ENCODE measurements at regions not wholly inside any gene's neighbourhood (a gene's known extent, or its start where the extent isn't known, plus 50 kb on each side); places are given as distances from the start of the nearest gene placed in this dataset.

DNA sequence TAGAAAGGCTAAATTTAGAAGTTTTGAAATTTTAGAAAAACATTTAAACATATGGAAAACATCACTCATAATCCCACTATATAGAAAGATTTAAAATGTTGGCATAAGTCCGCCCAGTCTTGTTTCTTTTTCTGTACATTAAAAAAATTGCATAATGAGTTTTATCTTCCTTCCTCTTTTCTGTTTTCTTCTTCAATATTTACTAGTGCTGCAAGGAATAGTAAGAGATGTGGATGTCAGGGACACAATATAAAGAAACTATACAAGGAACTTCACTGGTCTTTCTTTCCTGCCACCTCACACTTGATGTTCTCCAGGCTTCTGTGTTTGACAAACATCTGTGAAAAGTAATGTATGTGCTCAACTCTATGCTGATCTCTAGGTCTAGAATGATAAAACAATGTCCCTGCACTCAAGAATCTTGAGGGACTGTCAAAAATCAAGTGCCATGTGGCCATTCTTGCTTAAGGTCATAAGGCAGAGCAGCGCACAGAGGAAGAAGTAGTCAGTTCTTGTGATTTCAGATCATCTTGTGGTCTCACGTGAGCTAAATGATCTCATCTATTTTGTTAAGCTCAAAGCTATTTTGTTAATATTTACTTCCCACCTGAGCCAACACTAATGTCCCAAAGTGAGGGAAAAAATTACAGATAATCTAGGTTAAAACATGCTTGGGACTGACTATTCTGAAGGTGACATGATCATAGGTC lies 186.9 kb upstream of the OBI1 start:
- no peak for DNase-seq

DNA sequence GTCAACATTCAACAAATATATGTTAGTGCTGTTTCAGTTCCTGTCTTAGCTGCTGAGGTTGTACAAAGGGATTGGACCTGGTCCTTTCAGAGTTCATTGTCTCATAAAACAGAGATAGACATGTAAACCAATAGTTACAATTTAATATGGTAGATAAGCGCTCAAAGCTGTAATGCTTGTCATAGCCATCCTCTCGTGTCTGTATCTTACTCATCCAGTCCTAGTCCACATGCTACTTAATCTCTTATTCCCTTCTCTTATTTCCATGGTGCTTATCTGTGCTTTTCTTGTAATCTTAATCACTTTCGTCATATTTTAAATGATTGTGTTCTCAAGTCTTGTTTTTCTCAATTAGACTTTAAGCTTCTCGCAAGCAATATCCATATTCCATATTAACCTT lies 185.2 kb upstream of the OBI1 start:
- no peak for DNase-seq

DNA sequence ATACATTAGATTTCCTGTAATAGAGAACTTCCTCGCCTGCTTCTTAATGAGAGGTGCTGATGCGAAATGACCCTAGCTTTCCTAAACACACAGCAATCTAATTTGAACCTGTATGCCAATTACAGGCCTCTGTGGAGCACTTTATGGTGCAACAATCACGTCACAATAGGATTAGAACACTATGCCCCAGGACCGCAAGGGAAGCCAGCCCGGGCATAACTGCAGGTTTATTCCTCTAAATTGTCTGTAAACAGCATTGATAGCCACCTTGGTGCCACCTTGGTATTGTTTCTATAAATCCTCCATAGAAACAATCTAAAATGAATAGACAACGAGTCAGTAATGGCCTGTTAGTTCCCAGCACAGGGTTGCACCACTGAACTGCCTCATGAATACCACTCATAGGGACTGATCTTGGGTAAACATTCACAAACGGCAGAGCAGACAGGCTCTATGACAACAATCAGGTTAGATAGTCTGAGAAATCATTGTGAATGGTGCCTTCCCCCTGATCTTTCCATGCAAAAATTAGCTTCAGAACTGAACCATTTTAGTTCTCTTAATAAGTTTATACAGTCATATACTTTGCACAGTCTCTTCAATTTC lies 182.5 kb upstream of the OBI1 start:
- no peak for DNase-seq

DNA sequence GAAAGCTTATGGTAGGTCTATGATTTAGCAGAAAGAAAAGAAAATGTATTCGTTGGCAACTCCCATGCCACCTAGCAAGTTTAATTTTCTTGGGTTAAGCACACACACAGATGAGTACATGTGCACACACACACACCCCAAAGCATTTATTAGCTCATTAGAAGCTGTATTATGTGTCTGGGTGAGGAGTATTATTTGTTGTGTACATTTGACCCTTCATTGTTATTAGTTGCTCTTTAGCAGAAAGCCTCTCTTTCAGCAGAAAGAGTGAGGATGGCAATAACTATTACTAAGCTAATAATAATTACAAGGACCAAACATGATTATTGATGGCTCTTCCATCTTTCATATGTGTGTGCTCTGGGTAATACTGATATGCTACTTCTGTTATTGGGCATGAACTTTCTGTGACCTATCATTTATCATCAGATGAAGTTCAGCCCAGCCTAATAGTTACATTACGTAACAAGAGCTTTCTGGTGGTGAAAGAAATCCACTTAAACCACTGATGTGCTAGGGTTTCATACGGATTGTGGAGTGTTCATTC lies 177.4 kb upstream of the OBI1 start:
- DNase-seq, result no peak

DNA sequence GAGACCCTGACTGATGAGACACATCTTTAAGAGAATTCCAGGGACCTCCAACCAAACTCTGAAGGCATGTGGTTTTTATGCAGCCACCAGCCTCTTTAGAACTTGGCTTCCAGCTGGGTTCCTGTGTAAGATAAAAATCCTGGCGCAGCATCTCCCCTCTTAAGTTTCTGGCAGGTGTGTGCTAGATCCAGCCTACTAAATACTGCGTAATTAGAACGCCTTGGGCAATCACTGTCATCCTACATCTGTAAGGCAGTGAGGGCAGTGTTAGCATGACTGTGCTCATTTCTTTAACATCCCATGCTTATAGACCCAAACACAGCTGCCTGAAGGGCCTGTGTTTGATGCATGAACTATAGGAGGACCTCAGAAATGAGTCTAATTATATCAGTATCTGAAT lies 173.5 kb upstream of the OBI1 start:
- no peak for DNase-seq

DNA sequence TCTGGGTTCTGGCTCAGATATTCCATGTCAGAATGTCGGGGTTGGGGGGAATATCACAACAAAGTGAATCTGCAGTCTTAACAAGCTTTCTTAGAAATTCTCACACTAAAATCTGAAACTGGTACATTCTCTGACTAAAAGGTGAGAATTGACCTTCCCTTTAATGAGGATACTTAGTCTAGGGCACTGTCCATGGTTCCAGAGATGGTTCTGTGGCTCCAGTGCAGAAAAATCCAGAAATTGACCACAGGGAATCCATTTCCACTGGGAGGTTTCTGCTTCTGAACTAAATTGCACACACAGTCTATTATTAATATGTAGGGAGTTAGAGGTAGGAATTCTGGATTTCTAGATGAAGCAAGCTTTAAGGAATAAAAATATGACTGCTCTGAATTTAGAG lies 171.6 kb upstream of the OBI1 start:
- DNase-seq, result no peak

DNA sequence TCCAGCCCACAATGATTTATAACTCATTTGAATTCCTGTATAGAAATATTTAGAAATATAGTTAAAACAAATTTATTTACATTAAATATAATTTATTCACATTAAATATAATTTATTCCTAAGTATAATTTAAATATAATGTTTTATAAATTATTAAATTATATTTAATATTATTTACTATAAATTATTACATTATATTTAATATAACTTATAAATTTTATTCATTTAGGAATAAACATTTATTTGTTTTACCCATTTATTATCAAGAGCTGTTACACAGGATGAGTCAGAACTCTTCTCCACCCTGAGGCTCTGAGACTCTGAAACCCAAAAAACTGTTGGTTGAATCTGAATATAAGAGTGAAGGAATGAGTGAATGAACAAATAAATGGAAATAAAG lies 170.9 kb upstream of the OBI1 start:
- DNase-seq, result no peak

DNA sequence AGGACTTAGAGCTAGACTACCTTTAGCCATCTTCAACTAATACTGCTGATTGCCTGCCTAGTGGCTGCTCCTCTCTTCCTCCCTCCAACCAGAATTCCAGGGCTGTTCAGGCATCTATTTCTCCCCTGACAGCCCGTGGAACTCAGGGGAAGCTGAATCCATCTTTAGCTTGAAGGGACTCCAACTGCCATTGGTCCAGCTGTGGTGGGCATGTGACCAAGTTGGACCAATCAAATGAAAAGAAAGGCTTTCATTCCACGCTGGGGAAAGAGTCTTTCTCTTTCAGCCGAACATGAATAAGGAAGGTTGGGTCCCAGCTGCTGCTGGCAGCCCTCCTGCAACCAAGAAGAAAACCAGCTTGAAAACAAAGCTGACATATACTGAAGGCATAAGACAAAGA lies 168.5 kb upstream of the OBI1 start:
- DNase-seq, result no peak

DNA sequence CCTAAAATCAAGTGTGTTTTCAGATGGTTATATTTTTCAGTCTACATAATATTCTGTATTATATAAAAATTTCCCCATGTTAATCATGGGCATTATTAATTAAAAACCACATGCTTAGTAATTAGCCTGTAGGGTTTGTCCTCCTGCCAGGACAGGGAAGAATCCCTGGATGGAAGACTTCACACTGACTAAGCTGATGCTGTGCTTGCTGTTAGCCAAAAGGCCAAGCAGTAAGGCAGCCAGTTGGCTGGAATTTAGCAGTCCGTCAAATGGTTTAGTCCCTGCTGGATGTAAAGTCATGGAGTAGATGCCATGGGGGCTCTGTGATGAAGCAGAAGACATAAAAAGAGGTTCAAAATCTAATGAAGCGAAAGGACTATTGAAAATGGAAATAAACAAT lies 168.0 kb upstream of the OBI1 start:
- no peak for DNase-seq

DNA sequence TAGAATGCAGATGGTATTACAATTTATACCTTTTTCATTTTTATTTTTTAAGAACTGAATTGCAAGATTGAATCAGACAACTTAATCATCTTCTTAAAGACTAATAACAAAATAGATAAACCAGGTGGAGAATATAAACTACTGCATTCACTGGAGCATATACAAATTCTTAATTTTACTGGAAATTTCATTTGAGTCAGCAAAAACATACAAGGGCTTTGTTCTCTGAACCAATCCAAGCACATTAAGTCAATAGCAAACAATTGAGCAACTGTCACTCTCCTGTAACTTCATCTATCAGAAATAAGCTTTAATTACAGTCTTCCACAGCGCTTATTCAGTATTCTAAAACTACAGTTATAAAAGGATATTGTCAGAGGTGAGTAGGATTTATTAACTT lies 167.4 kb upstream of the OBI1 start:
- no peak for DNase-seq

DNA sequence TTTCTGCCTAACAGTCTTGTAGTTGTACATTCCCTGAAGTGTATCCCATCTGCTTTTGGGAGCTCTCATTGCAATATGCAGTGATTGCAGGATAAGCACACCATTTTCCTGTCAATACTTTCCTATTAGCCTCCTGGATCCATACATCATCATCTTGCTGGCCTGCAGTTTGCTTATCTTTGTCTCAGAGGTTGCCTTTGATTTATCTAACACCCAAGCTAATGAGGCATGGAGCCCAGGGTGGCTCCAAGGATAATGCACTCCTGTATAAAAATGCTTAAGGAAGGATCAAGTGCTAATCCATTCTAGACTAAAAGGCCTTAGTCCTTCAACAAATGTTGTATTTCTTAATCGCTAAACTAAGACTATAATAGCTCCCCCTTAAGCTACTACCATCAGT lies 161.6 kb upstream of the OBI1 start:
- no peak for DNase-seq

DNA sequence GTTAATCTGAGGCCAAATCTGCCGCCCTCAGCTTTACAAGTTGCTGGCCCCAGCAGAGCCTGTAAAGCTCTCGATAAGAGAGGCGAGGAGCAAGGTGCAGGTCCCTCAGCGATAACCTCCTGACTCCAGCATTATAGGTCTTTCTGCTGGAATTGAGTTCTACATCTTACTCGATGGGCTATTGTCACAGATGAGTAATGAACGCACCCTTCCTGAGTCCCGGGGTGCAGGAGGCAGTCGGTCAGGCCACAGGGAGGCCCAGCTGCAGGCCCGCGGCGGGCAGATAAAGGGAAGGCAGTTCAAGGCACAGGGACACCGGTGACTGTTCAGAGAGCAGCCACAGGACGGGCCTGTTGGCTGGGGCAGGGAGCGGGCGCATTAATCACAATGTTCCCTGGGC lies 157.6 kb upstream of the OBI1 start:
- DNase-seq, result no peak

DNA sequence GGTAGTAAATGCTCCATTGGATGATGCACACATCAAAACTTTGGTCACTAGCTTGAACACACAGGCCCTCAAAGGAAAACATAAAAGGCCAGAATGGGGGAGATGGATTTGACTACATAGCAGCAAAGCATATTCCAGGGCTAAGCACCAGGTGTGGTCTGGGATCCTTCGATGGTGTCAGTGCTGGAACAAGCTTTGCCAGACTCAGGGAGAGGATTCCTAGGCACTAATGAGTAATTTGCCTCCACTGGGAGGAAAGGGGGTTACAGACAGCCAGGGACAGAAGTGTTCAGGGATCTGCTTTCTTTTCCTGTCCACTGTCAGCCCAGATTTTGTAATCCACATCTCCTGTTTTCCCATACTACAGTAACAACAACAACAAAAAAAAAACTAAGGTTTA lies 157.2 kb upstream of the OBI1 start:
- no peak for DNase-seq

DNA sequence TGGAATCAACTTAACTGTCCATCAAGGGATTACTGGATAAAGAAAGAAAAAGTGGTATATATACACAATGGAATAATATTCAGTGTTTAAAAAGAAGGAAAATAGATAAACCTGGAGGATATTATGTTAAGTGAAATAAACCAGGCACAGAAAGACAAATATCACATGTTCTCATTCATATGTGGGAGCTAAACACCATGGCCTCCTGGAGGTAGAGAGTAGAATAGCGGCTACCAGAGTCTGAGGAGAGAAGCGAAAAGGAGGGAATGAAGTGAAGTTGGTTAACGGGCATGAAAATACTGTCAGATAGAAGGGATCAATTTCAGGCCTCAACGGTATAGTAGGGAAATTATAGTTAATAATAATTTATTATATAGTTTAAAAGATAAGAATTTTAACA lies 147.5 kb upstream of the OBI1 start:
- peak in 1 of 2 experiments; percentile 6 for DNase-seq

DNA sequence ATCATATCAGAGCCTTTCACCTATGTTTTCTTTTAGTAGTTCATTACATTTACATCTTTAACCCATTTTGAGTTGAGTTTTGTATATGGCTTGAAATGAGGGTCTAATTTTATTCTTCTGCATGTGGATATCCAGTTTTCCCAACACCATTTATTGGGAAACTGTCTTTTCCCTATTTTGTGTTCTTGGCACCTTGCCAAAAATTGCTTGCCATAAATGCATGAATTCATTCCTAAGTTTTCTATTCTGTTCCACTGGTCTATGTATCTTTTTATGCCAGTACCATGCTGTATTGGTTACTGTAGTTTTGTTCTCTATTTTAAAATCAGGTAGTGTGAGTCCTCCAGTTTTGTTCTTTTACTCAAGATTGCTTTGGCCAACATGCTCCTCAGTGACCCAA lies 144.0 kb upstream of the OBI1 start:
- DNase-seq, result no peak

DNA sequence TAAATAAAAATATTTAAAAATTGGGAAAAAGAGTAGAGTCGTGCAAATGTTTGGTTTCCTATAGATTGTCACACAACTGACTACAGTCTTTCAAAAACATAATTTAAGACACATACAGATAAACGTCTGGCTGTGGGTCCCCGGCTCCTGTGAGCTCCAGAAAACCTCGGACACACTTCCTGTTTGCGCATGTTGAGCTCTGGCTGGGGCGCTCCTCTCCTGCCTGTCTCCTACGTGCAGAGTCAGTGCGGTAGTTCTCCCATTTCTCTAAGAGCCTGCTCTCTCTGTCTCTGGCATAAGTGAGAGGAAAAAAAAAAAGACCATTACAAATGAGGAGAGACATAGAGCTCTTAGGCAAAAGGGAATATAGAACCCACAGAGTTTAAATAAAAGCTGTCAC lies 128.2 kb upstream of the OBI1 start:
- DNase-seq, result no peak

DNA sequence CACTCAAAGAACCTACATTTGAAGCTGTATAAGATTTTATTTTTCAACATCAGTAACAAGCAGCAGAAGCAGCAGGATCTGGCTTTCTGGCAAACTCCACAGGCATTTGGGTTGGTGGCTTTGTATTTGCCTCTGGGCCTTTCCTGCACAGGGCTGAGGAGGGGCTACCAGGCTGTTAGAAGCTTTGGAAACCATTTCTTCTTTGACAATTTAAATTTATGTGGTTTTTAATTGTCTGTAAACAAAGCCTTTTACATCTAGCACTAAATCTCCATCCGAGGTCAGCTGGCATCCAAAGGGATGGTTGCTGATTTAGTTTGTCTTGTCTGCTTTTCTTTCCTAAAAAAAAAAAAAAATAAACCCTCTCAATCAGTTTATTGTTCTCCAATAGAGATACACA lies 127.5 kb upstream of the OBI1 start:
- no peak for DNase-seq

DNA sequence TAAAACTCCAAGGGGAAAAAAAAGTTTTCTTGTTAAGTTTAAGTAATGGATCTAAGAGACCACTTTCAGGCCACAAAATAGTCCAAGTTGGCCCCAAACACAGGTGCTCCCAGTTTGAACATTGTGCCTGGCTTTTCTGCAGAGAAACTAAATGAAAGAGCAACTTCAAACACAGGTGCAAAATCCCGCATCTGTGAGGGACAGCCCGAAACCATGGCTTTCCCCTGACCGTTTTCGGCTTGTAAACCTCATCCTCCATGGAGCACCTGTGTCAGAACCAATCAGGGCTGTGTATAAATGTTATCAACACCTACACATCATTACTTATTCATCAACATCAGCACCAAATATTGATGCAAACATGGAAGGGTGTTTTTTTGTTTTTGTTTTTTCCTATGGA lies 126.8 kb upstream of the OBI1 start:
- no peak for DNase-seq

DNA sequence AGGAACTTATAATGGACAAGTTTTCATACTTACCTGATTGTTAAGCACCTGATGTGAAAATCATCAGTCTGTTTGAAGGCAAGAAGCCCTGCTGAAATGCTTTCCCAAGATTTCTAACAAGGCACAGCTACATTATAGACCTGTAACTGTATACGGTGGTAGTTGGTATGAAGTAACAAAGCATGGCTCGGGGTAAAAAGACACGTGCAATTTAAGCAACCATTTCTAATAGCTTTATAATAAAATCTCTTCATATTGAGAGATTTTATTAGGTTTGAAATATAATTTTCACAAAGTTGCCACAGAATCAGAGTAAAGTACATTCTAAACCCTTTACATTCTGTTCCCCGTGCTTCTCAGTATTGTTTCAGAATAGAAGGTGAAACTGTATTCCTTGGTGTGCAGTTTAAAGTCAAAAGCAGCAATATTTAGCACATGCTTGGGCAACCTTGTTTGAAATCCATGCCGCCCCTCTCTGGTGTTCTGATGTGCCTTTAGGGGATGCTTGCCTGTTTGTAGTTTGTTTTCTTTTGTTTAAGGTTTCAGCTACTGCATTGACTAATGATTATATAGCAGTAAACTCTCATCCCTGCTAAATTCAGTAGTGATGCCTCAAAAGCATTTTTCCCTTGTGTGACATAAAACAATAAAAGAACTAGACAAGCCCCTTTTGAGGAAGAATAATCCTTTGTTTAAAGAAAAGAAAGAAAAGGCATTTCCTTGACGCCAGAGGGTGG lies 125.2 kb upstream of the OBI1 start:
- no peak for DNase-seq

DNA sequence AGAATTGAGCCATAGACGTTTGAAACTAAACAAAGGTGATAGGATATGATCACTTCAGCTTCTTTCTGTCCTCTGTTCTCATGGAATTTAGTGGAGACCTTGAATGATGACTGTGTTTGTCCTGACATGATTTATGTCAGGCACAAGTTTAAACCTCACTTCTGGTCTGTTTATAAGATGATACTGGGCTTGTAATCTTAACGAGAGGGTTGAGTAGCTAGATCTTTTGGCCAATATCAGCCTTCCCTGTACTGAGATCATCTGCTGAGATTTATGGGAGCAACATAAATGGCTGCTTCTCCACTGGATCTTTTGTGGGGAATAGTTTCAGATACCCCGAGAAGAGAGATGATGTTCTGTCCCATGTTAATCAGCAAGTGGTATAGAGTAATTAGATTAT lies 121.8 kb upstream of the OBI1 start:
- no peak for DNase-seq

DNA sequence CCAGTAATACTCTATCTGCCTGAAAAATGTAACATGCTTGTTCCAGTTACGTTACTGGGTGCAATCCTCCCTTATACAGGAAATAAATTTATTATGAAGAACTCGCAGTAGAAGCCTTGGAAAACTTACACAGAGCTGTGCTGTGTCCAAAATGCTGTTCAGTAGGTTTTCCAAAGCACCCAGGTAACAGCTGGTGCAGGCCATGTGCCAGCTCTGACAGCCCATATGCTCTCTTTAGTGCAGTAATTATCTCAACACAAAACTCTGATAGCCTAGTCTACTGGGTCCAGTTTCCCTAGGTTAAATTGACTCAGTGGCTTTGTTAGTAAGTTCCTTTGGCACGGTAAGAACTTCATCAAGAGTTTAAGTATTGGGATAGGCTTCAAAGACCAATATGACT lies 120.7 kb upstream of the OBI1 start:
- DNase-seq, result no peak

DNA sequence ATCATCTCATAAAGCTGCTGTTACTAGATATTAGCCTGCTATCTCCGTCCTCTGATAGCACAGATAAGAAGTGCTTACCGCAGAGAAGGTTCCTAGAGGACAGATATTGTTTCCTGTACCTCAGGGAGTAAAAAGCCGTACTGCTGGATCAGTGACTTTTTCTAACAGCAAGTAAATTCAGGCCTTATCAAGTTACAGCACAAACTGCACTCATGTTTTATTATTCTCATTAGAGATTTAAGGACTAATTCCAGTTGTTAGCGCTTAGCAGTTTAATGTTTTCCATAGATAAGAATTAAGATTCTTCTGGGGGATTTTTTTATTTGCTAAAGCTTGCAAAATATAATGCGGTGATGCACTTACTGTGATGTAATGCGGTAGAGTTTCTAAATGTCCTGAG lies 119.0 kb upstream of the OBI1 start:
- no peak for DNase-seq

DNA sequence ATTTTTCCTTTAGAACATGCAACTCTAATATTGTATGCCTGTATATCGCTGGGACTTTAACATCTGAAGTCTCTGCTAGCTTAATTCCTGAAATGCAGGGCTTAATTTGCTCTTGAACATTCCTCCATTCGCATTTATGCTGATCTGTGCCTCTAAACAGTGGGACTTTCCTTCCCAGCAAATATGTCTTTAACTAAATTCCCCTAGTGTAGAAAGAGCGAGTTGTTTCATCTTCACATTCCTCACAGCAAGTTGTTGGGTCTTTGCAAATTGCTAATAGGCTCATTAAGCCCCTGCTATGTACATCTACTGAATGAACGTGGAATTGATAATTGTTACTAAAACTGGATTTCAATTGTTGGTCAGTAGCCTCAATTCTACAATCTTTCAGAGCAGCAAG lies 118.4 kb upstream of the OBI1 start:
- DNase-seq, result no peak

DNA sequence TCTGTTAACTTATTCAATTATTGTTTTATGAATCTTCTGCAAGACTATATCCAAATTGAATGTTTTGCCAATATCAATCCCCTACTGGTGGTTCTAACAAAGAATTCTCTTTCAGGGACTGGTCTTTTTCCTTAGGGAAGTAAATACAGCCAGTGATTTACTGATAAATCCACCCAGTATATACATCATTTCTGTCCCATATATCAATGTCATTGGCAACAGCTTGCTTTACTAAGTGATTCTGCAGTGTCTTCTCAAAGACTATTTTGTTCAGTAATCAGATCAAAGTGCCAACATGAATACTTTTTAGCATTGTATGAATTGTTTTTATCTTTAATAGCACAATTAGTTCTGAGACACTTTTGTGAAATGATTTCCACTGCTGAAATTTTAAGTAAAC lies 114.0 kb upstream of the OBI1 start:
- DNase-seq, result no peak
